Activated CD8-positive, alpha-beta memory T cell treated with anti-CD3 and anti-CD28 coated beads, Interleukin-2, amount 10 ng/mL, durations not matched to agents 7 days and 5 days (primary cell): ENCODE measurements at regions not wholly inside any gene's neighbourhood (a gene's known extent, or its start where the extent isn't known, plus 50 kb on each side); places are given as distances from the start of the nearest gene placed in this dataset.

Experiments used
- ATAC-seq: fragments of 150-1000 bp; cut with Tn5 transposase; one replicate; pipeline ENCODE4 v1.10.0; 2021; ENCODE audit warnings: moderate library complexity
- CTCF ChIA-PET: fragments of 350-600 bp; sonication (Branson Sonifier 250); formaldehyde crosslinking; loops from one replicate; lab custom pipeline; 2021; ENCODE audit warnings: antibody characterized with exemption; lab: Charles Lee
- DNase-seq: peaks from one replicate; pipeline ENCODE4 v3.0.0-alpha.2; 2020
- H3K27ac Mint-ChIP-seq: one replicate; pipeline ENCODE4 v1.8.0; 2021; ENCODE audit warnings: mild to moderate bottlenecking, mixed read lengths
- H3K27me3 Mint-ChIP-seq: one replicate; pipeline ENCODE4 v1.8.0; 2021; ENCODE audit warnings: mixed read lengths
- H3K36me3 Mint-ChIP-seq: one replicate; pipeline ENCODE4 v1.8.0; 2021; ENCODE audit warnings: mild to moderate bottlenecking, mixed read lengths
- H3K4me1 Mint-ChIP-seq: one replicate; pipeline ENCODE4 v1.8.0; 2021; ENCODE audit warnings: mixed read lengths
- H3K4me3 Mint-ChIP-seq: one replicate; pipeline ENCODE4 v1.8.0; 2021; ENCODE audit warnings: mild to moderate bottlenecking, moderate library complexity, mixed read lengths
- H3K9me3 Mint-ChIP-seq: one replicate; pipeline ENCODE4 v1.8.0; 2022; ENCODE audit warnings: low read depth, mixed read lengths

DNA sequence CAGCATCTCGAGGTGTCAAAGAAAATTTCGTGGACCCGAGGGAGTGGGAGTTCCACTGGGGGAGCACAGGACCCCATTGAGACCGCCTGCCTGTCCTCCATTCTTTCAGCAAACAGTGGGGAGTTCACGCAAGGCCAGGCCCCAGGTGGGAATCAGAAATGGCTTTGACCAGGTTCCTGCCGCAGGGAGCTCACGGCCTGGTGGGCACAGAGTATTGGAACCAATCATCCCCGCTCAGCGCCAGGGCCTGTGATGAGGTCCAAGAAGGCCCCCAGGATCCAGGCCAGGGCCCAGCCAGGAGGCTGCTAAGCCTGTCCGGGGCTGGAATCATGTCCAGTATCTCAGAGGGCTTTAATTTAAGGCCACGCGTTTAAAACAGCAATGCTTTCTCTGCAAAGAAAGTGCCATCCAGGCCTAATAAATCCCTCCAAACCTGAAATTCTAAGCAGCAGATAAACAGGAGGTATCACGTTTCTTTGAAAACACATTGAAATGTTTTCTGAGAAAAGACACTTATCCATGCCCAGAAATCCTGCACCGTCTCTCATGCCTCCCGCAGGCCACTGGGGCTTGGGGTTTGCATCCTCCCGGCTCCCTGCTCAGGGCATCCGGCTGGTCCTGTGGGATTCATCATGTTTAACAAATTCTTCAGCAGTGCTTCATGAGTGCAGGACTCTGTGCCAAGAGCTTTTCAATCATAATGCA is 125.7 kb downstream of the OAT start:
- Mint-ChIP-seq H3K27me3 (no peaks in the 10 kb centered on the region), H3K27ac (no peak overlapping the region), H3K4me1 (peaks cover 13% of the 10 kb centered on the region), H3K9me3 (no peaks in the 10 kb centered on the region), H3K36me3 (no peaks in the 10 kb centered on the region), H3K4me3 (no peak overlapping the region)
- DNase-seq (no peak), ATAC-seq (no peak)
- CTCF ChIA-PET = no interaction called here

GRCh38 chr10:124291001-124291701 is 127.6 kb downstream of the OAT start:
- H3K4me1 Mint-ChIP-seq = peaks cover 13% of the 10 kb centered on the region
- ATAC-seq (no peak), DNase-seq (no peak)
- H3K4me3 Mint-ChIP-seq = no peak overlapping the region
- H3K36me3 Mint-ChIP-seq = no peaks in the 10 kb centered on the region
- no peak overlapping the region for H3K27ac Mint-ChIP-seq
- no peaks in the 10 kb centered on the region for H3K27me3 Mint-ChIP-seq
- no peaks in the 10 kb centered on the region for H3K9me3 Mint-ChIP-seq
- CTCF ChIA-PET = no interaction called here

GRCh38 chr10:124289851-124290795 is 128.6 kb downstream of the OAT start:
- H3K36me3 Mint-ChIP-seq = no peaks in the 10 kb centered on the region
- no peaks in the 10 kb centered on the region for H3K9me3 Mint-ChIP-seq
- H3K27ac Mint-ChIP-seq = no peak overlapping the region
- ATAC-seq (peak; percentile 63), DNase-seq (peak; percentile 52)
- no peak overlapping the region for H3K4me3 Mint-ChIP-seq
- CTCF ChIA-PET = no interaction called here
- H3K4me1 Mint-ChIP-seq = peaks cover 13% of the 10 kb centered on the region
- H3K27me3 Mint-ChIP-seq = no peaks in the 10 kb centered on the region

DNA sequence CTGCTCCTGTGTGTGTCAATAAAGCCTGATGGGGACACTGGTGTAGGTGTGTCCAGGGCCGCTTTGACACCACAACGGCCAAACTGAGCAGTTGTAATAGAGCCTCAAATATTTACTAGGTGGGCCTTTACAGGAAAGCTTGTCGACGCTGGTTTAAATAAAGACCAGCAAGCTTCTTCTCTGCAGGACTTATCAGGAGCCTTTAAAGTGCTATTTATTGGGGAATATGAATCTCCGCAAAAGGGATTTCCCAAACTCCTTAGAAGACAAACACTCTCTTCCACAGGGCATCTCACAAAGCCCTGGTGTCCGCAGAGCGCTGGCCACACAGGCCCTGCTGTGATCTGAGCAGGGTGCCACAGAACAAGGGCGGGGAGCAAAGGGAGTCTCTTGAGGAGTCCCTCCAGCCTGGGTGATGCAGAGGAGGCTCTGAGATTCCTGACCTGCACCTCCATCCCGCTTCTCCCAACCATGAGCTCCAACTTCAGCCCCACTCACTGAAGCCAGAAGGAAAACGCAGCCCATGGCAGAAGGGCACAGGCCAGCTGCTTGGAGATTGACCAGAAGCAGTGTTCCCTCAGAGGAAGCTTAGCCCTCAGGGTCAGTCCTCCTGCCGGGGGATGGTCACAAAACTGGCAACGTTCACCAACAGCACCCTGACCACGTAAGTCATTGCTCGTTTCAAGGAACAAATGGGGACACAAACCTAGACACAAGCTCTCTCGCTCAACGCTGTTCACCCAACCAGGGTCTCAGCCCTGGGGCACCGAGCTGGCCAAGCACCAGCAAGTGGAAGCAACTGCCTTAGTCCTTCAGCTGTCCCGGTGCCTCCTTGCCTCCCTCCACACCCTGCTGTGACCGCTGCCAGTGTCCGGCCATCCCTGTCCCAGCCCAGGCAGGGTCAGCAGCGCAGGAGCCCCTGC is 129.5 kb downstream of the OAT start:
- Mint-ChIP-seq H3K36me3 (no peaks in the 10 kb centered on the region), H3K27me3 (no peaks in the 10 kb centered on the region), H3K4me1 (peaks cover 13% of the 10 kb centered on the region), H3K4me3 (no peak overlapping the region), H3K27ac (no peak overlapping the region), H3K9me3 (no peaks in the 10 kb centered on the region)
- ATAC-seq (no peak), DNase-seq (no peak)
- CTCF ChIA-PET = no interaction called here

DNA sequence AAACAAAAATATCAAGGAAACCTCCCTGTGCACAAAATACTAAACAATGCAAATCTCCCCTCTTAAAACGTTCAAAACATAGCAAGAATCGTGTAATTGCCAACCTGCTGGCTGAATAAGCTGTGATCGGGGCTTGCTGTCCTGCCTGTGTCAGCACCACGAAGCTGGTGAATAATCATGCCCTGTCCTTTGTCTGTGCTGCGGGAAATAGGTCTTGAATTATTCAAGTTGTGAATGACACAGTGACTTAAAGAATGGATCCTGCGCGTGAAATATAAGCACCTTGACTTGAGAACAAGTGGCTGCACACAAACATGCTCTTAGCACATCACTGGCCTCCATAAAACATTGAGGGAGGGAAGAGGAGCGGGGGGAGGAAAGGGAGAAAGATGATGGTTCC is 130.2 kb downstream of the OAT start:
- no peaks in the 10 kb centered on the region for H3K9me3 Mint-ChIP-seq
- ATAC-seq (no peak), DNase-seq (no peak)
- H3K27ac Mint-ChIP-seq = no peak overlapping the region
- no peak overlapping the region for H3K4me3 Mint-ChIP-seq
- no peaks in the 10 kb centered on the region for H3K36me3 Mint-ChIP-seq
- H3K27me3 Mint-ChIP-seq = no peaks in the 10 kb centered on the region
- peaks cover 13% of the 10 kb centered on the region for H3K4me1 Mint-ChIP-seq
- CTCF ChIA-PET = no interaction called here

DNA sequence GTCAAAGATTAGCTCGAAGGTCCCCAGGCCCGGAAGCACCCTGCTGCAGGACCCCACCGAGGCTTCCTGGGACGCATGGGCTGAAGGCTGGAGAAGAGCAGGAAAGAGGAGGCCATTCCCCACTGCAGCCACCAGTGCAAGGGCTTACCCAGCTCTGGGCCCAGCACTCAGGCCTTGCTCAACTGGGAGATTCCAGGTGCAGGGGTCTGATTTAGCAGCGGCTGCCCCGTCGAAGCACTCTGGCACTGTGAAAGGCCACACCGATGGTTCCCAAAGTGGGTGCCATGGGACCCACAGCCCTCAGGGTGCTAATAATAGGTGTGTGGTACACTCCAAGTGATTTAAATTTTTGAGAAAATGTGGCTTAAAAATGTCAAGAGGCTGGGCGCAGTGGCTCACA is 130.9 kb downstream of the OAT start:
- CTCF ChIA-PET = no interaction called here
- H3K4me1 Mint-ChIP-seq = peaks cover 13% of the 10 kb centered on the region

GRCh38 chr10:124287071-124287685 is 131.5 kb downstream of the OAT start:
- Mint-ChIP-seq H3K27me3 (no peaks in the 10 kb centered on the region), H3K9me3 (no peaks in the 10 kb centered on the region), H3K36me3 (no peaks in the 10 kb centered on the region), H3K4me3 (no peak overlapping the region), H3K27ac (no peak overlapping the region), H3K4me1 (peaks cover 13% of the 10 kb centered on the region)
- ATAC-seq = no peak
- CTCF ChIA-PET = no interaction called here
- DNase-seq = no peak

More for the DNA sequence above, 130.9 kb downstream of the OAT start:
- ATAC-seq = no peak
- no peak overlapping the region for H3K27ac Mint-ChIP-seq
- no peaks in the 10 kb centered on the region for H3K36me3 Mint-ChIP-seq
- H3K27me3 Mint-ChIP-seq = no peaks in the 10 kb centered on the region
- no peaks in the 10 kb centered on the region for H3K9me3 Mint-ChIP-seq
- no peak overlapping the region for H3K4me3 Mint-ChIP-seq
- DNase-seq = no peak

GRCh38 chr10:124286621-124287020 is 132.1 kb downstream of the OAT start:
- no peak overlapping the region for H3K27ac Mint-ChIP-seq
- ATAC-seq (no peak), DNase-seq (no peak)
- CTCF ChIA-PET = no interaction called here
- no peaks in the 10 kb centered on the region for H3K36me3 Mint-ChIP-seq
- H3K4me3 Mint-ChIP-seq = no peak overlapping the region
- H3K4me1 Mint-ChIP-seq = peaks cover 13% of the 10 kb centered on the region
- no peaks in the 10 kb centered on the region for H3K27me3 Mint-ChIP-seq
- H3K9me3 Mint-ChIP-seq = no peaks in the 10 kb centered on the region

GRCh38 chr10:124285587-124286527 is 132.9 kb downstream of the OAT start:
- CTCF ChIA-PET = no interaction called here
- ATAC-seq = no peak
- no peak overlapping the region for H3K4me3 Mint-ChIP-seq
- H3K36me3 Mint-ChIP-seq = no peaks in the 10 kb centered on the region
- H3K9me3 Mint-ChIP-seq = no peaks in the 10 kb centered on the region
- no peak for DNase-seq
- peaks cover 13% of the 10 kb centered on the region for H3K4me1 Mint-ChIP-seq
- no peak overlapping the region for H3K27ac Mint-ChIP-seq
- H3K27me3 Mint-ChIP-seq = no peaks in the 10 kb centered on the region

DNA sequence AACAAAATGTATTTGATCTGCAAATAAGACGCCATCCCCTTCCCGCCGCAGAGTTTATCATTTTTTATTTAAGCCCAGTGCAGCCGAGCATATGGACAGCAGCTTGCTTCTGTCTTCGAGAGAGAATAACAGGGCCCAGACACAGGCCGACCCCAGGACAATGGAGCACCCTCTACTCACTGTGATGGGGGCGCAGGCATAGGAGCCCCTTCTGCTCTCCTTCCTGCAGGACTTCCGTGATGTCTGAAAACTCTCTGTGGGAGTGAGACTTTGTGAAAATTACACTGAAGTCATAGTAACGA is 134.8 kb downstream of the OAT start:
- no peak for DNase-seq
- H3K27me3 Mint-ChIP-seq = no peaks in the 10 kb centered on the region
- H3K9me3 Mint-ChIP-seq = no peaks in the 10 kb centered on the region
- H3K27ac Mint-ChIP-seq = no peak overlapping the region
- no peaks in the 10 kb centered on the region for H3K4me1 Mint-ChIP-seq
- CTCF ChIA-PET = no interaction called here
- H3K36me3 Mint-ChIP-seq = no peaks in the 10 kb centered on the region
- no peak for ATAC-seq
- H3K4me3 Mint-ChIP-seq = no peak overlapping the region

DNA sequence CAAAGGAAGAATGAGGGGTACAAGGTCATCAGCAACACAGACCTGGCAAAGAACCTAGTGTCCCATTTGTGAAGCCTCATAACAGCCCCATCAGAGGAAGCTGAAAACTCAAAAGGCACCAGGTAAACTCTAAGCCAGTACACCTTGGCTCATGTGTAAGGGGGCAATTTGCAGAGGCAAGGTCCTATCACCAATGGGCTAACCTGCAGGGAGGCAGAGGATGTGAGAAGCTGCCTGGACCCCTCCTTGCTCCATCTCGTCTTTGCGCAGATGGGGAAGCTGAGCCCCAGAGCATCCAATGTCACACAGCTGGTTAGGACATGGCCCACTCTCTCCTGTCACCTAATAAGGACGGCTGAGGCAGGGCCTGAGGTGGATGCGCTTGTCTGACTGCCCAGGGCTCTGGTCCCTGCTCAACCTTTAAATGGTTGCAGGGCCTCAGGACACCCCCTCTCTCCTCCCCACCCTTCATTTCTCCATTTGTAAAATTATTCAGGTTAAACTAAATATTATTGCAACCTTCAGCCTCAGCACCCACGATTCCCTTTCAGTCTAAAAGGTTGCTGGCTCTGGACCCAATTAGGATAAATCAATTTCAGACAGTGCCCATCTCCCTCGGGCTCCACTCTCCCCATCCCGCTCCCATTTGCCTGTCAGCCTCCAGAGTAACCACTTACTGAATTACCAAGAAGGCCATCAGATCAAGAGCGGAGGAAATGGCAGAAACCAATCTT is 135.3 kb downstream of the OAT start:
- H3K4me1 Mint-ChIP-seq = no peaks in the 10 kb centered on the region
- CTCF ChIA-PET = no interaction called here
- no peaks in the 10 kb centered on the region for H3K27me3 Mint-ChIP-seq
- no peak overlapping the region for H3K4me3 Mint-ChIP-seq
- ATAC-seq = no peak
- H3K27ac Mint-ChIP-seq = no peak overlapping the region
- H3K9me3 Mint-ChIP-seq = no peaks in the 10 kb centered on the region
- no peak for DNase-seq
- no peaks in the 10 kb centered on the region for H3K36me3 Mint-ChIP-seq
